Keratinocyte (primary cell): ENCODE measurements at regions not wholly inside any gene's neighbourhood (a gene's known extent, or its start where the extent isn't known, plus 50 kb on each side); places are given as distances from the start of the nearest gene placed in this dataset.
A peak's percentile ranks its signal among the peaks of the same experiment; 100 is the strongest.

Source experiments
- DNase-seq: peaks from one replicate; pipeline ENCODE4 v3.0.0-alpha.2; 2011; ENCODE audit warnings: low read depth, missing footprints, low spot score
- FAIRE-seq: peaks from 2 replicates; lab custom pipeline; 2011; peaks lifted over from hg19 to GRCh38; lab: Jason Lieb, UNC
- H2AFZ ChIP-seq: 2 replicates; pipeline ENCODE4 v1.6.0; 2012; ENCODE audit warnings: low read length, control low read depth, inconsistent platforms; ENCODE audit not compliant: control insufficient read depth
- H3K27ac ChIP-seq: 2 replicates; pipeline ENCODE4 v1.5.1; 2011; ENCODE audit warnings: low read length; ENCODE audit not compliant: control insufficient read depth, insufficient read depth
- H3K27me3 ChIP-seq: 3 replicates; pipeline ENCODE4 v1.6.0; 2011; ENCODE audit warnings: low read length; ENCODE audit not compliant: control insufficient read depth, insufficient read depth; ENCODE audit errors: extremely low read depth
- H3K36me3 ChIP-seq, 2 experiments: 2 replicates in 1 of 2; 3 replicates in 1 of 2; pipeline ENCODE4 v1.5.1; 2011; ENCODE audit warnings: low read length in 2 of 2, mild to moderate bottlenecking in 1 of 2; ENCODE audit not compliant: control insufficient read depth in 2 of 2, insufficient read depth in 2 of 2; ENCODE audit errors: extremely low read depth in 1 of 2
- H3K4me1 ChIP-seq: 3 replicates; pipeline ENCODE4 v1.5.1; 2011; ENCODE audit warnings: low read length; ENCODE audit not compliant: control insufficient read depth, insufficient read depth; ENCODE audit errors: extremely low read depth
- H3K4me2 ChIP-seq: 3 replicates; pipeline ENCODE4 v1.6.0; 2011; ENCODE audit warnings: low read depth, low read length; ENCODE audit not compliant: control insufficient read depth, insufficient read depth; ENCODE audit errors: extremely low read depth
- H3K4me3 ChIP-seq, 3 experiments: fragments of 200-600 bp in 1 of 3; sonication (generic) in 1 of 3; 2 replicates in 2 of 3; 3 replicates in 1 of 3; pipeline ENCODE4 v1.5.1; 2011 to 2016; ENCODE audit warnings: low read length in 3 of 3, mild to moderate bottlenecking in 3 of 3, control low read depth in 2 of 3, inconsistent platforms in 1 of 3, low read depth in 1 of 3, mixed read lengths in 1 of 3, mixed run types in 1 of 3, moderate library complexity in 1 of 3; ENCODE audit not compliant: control insufficient read depth in 2 of 3, insufficient read depth in 2 of 3; ENCODE audit errors: extremely low read depth in 1 of 3
- H3K79me2 ChIP-seq: 2 replicates; pipeline ENCODE4 v1.6.0; 2012; ENCODE audit warnings: low read length; ENCODE audit not compliant: control insufficient read depth, insufficient read depth
- H3K9ac ChIP-seq: 3 replicates; pipeline ENCODE4 v1.6.0; 2011; ENCODE audit warnings: low read length; ENCODE audit not compliant: control insufficient read depth, insufficient read depth; ENCODE audit errors: extremely low read depth
- H3K9me1 ChIP-seq: 3 replicates; pipeline ENCODE4 v1.6.0; 2011; ENCODE audit warnings: low read length; ENCODE audit not compliant: control insufficient read depth, insufficient read depth; ENCODE audit errors: extremely low read depth
- H3K9me3 ChIP-seq: 2 replicates; pipeline ENCODE4 v1.5.1; 2012; ENCODE audit warnings: low read depth, low read length; ENCODE audit not compliant: control insufficient read depth
- H4K20me1 ChIP-seq: 3 replicates; pipeline ENCODE4 v1.6.0; 2011; ENCODE audit warnings: low read length; ENCODE audit not compliant: control insufficient read depth, insufficient read depth; ENCODE audit errors: extremely low read depth
- EZH2 ChIP-seq: IDR thresholded peaks from one replicate; pipeline ENCODE4 v1.6.1; 2012; ENCODE audit warnings: inconsistent platforms, mild to moderate bottlenecking, low read length, moderate library complexity
- dilution Hi-C: fragments of 300-500 bp; cut with MboI; formaldehyde crosslinking; loops from one replicate; pipeline ENCODE4 v1.7.0; 2020; ENCODE audit warnings: low sequenced_read_pairs; ENCODE audit not compliant: extremely low pct_ligation_motif_present
- TF ChIP-seq, protein P1 (sequence below), 3 experiments: IDR thresholded peaks in 1 of 3; conservative IDR thresholded peaks in 1 of 3; optimal IDR thresholded peaks in 1 of 3; 2 replicates in 2 of 3; 3 replicates in 1 of 3; pipeline versions ENCODE3 to v1.5.1; 2011; ENCODE audit warnings: low read length in 3 of 3, mild to moderate bottlenecking in 3 of 3, moderate library complexity in 2 of 3, control low read depth in 1 of 3, inconsistent platforms in 1 of 3; ENCODE audit not compliant: insufficient read depth in 2 of 3; ENCODE audit errors: extremely low read depth in 1 of 3

DNA sequence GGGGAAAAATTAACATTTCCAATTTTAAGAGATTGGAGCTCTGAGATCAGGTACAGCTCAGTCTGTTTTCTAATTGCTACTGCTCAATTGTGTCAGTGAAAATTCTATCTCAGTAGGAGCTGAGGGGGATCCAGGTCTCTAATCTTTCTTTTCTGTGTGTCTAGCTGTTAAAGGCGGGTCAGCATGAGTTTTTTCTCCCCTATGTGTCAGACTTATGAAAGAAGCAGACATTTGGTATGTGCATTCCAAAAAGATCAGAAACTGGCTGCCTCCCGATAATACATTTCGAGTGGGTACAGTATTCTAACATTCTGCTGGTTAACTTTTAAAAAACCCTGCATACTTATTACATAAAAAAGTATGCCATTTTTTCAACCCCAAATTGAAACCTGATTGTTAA, 72.4 kb downstream of the PCDH7 start:
- H3K4me1 ChIP-seq: peaks cover 4% of the 10 kb centered on the region
- no peaks in the 10 kb centered on the region for H3K27me3 ChIP-seq
- H4K20me1 ChIP-seq: no peaks in the 10 kb centered on the region
- H3K9me3 ChIP-seq: no peaks in the 10 kb centered on the region
- H2AFZ ChIP-seq: no peak overlapping the region
- dilution Hi-C loops: no loop called here
- H3K36me3 ChIP-seq: no peaks in the 10 kb centered on the region
- no peak overlapping the region for H3K9ac ChIP-seq
- no peak overlapping the region for H3K4me2 ChIP-seq
- H3K9me1 ChIP-seq: no peaks in the 10 kb centered on the region
- H3K27ac ChIP-seq: no peak overlapping the region
- no peaks in the 10 kb centered on the region for H3K79me2 ChIP-seq
- DNase-seq (no peak), FAIRE-seq (no peak)
- H3K4me3 ChIP-seq: no peak overlapping the region
- TF ChIP-seq, protein P1, sequence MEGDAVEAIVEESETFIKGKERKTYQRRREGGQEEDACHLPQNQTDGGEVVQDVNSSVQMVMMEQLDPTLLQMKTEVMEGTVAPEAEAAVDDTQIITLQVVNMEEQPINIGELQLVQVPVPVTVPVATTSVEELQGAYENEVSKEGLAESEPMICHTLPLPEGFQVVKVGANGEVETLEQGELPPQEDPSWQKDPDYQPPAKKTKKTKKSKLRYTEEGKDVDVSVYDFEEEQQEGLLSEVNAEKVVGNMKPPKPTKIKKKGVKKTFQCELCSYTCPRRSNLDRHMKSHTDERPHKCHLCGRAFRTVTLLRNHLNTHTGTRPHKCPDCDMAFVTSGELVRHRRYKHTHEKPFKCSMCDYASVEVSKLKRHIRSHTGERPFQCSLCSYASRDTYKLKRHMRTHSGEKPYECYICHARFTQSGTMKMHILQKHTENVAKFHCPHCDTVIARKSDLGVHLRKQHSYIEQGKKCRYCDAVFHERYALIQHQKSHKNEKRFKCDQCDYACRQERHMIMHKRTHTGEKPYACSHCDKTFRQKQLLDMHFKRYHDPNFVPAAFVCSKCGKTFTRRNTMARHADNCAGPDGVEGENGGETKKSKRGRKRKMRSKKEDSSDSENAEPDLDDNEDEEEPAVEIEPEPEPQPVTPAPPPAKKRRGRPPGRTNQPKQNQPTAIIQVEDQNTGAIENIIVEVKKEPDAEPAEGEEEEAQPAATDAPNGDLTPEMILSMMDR (optimal IDR thresholded peaks at IDR 0.05 in 1 of 3, IDR thresholded peaks at IDR 0.05 in 1 of 3, conservative IDR thresholded peaks at IDR 0.05 in 1 of 3; ENCODE audit: extremely low read depth in 1 of 3, insufficient read depth in 2 of 3, low read length in 3 of 3): no peak
- TF ChIP-seq EZH2: no peak

DNA sequence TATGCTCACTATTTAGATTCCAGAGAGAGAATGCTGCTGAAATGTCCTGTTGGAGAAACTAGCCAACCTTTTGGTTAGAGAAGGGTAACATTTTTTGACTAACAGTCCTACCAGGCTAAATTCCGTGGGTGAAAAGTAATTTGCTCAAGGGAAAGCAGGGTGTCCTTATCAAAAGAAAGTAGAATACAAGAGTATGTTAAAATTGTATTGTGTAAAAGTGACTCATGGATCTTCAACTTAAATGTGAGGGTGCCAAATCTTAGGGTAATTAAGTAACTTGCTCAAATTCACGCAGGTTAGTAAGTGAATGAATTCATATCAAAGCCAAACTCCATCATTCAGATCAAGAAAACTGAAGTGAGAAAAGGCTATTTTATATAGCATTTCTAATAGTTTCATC, 81.7 kb downstream of the PCDH7 start:
- no peaks in the 10 kb centered on the region for H3K9me1 ChIP-seq
- no peaks in the 10 kb centered on the region for H4K20me1 ChIP-seq
- DNase-seq: no peak
- peak overlapping the region; percentile 59 for H3K27ac ChIP-seq
- dilution Hi-C loops: no loop called here
- no peak for FAIRE-seq
- H2AFZ ChIP-seq: peak overlapping the region; percentile 70
- H3K27me3 ChIP-seq: no peaks in the 10 kb centered on the region
- H3K4me3 ChIP-seq: peak overlapping the region in 2 of 3 experiments; percentile 29 to 37
- H3K79me2 ChIP-seq: no peaks in the 10 kb centered on the region
- peak overlapping the region; percentile 85 for H3K4me2 ChIP-seq
- TF ChIP-seq, protein P1 (optimal IDR thresholded peaks at IDR 0.05 in 1 of 3, IDR thresholded peaks at IDR 0.05 in 1 of 3, conservative IDR thresholded peaks at IDR 0.05 in 1 of 3; ENCODE audit: extremely low read depth in 1 of 3, insufficient read depth in 2 of 3, low read length in 3 of 3): no peak
- no peak for TF ChIP-seq EZH2
- no peak overlapping the region for H3K9ac ChIP-seq
- H3K9me3 ChIP-seq: no peaks in the 10 kb centered on the region
- no peaks in the 10 kb centered on the region for H3K36me3 ChIP-seq
- H3K4me1 ChIP-seq: peaks cover 21% of the 10 kb centered on the region
